ENCODE measurements at regions not wholly inside any gene's neighbourhood (a gene's known extent, or its start where the extent isn't known, plus 50 kb on each side); places are given as distances from the start of the nearest gene placed in this dataset.

DNA sequence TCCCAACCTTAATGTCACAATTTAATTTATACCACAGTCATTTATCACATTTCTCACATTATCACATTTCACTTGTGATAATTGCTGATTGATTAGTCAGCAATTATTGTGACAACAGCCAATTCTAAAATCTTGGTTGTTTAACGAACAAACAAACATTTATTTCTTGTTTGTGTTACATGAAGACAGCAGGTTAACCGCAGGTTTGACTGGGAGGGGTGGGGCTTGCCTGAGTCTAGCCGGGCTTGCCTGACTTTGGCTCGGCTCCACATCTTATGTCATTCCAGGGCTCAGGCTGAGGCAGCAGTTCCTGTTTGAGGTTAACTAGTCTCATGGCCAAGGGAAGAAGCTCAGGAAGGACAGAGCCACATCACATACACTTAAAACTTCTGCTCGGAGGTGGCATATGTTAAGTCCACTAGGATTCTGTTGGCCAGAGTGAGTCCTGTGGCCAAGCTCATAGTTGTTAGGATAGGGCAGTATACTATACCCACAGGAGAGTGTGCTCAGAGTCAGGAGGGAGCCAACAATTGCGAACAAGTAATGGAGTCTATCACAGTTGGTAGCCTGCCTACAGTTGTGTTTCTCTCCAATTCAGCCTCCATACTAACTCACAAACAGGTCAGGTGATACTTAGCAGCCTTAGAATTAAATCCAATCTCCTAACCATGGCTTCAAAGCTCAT is 90.0 kb upstream of the IFNGR1 start:
- TF ChIP-seq TARDBP (IDR thresholded peaks at IDR 0.05; ENCODE audit: borderline replicate concordance) (no peak), POLR2AphosphoS5 (IDR thresholded peaks at IDR 0.05; ENCODE audit: low read length) (no peak), JUNB (IDR thresholded peaks at IDR 0.05) (no peak), NFIC (IDR thresholded peaks at IDR 0.05; ENCODE audit: low read depth, low read length) (no peak), POLR2AphosphoS2 (IDR thresholded peaks at IDR 0.05; ENCODE audit: low read depth, low read length) (no peak)

Measured in GM12878 (cell line).